GM19468 (cell line): ENCODE measurements at regions not wholly inside any gene's neighbourhood (a gene's known extent, or its start where the extent isn't known, plus 50 kb on each side); places are given as distances from the start of the nearest gene placed in this dataset.

ENCODE experiments used
- ATAC-seq: cut with Tn5 transposase; IDR thresholded peaks from one replicate; pipeline ENCODE4 v1.9.1; 2021; ENCODE audit warnings: mild to moderate bottlenecking, moderate library complexity, moderate number of reproducible peaks; ENCODE audit not compliant: unreplicated experiment; ENCODE audit errors: extremely low read depth

DNA sequence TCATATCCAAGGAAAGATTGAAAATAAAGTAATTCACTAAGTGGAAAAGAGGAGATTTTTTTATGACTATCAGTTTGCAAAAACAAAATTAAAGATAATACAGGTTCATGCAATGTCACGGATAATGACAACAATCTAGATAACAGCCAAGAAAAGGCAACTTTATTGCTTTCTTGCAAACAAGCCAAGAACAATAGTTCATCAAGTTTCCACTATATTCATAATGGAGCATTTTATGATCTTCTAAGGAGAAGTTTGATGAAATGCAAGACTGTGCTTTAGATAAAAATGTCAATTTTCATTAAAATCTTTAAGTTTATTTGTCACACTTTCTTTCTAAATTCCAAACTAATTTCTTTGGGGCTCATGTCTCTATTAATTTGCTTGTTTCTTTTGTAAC lies 53.9 kb upstream of the NRP1 start:
- no peak for ATAC-seq

- no peak for ATAC-seq
These were observed 53.3 kb upstream of the NRP1 start for GRCh38 chr10:33387720-33388119.

- no peak for ATAC-seq
These were observed 52.5 kb upstream of the NRP1 start for GRCh38 chr10:33386926-33387325.

DNA sequence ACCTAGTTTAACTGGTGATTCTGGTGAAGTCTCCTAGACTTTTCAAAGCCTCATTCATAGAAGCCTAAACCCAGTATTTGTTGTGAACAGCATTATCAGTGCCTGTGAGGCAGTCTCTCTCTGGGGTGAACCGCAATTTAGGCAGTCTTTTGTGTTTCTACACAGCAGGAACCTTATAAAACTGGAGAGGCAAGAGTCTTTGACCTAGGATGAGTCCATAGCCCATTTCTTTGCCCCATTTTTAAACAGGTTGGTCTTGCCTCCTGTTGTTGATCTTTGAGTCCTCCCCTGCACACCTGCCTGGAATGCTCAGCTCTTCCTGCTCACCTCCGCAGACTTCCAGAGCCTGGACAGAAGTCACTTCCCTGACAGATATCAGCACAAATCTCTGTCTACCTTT lies 51.2 kb upstream of the NRP1 start:
- ATAC-seq, result no peak

- no peak for ATAC-seq
These were observed 50.5 kb upstream of the NRP1 start for GRCh38 chr10:33385015-33385414.
